HG03457 (cell line): ENCODE measurements at regions not wholly inside any gene's neighbourhood (a gene's known extent, or its start where the extent isn't known, plus 50 kb on each side); places are given as distances from the start of the nearest gene placed in this dataset.
"Not testable (repeated sequence)": the region's sequence is repeated elsewhere in the genome, so short reads cannot be mapped to it uniquely, and the experiment has no call there.

Experiments
- ATAC-seq: cut with Tn5 transposase; IDR thresholded peaks from one replicate; pipeline ENCODE4 v1.9.1; 2021; ENCODE audit warnings: moderate number of reproducible peaks; ENCODE audit not compliant: unreplicated experiment

GRCh38 chr22:22168941-22169867 lies 75.4 kb upstream of the VPREB1 start:
- ATAC-seq, result no peak

GRCh38 chr22:22168190-22168940 lies 76.2 kb upstream of the VPREB1 start:
- ATAC-seq, result no peak

- ATAC-seq, result no peak
These were observed 76.8 kb upstream of the VPREB1 start for GRCh38 chr22:22167791-22168189.

- no peak for ATAC-seq
These were observed 77.5 kb upstream of the VPREB1 start for GRCh38 chr22:22166941-22167713.

- no peak for ATAC-seq
These were observed 78.5 kb upstream of the VPREB1 start for GRCh38 chr22:22165936-22166710.

GRCh38 chr22:22164541-22165272 lies 79.9 kb upstream of the VPREB1 start:
- ATAC-seq, result no peak

GRCh38 chr22:22161924-22162851 lies 82.4 kb upstream of the VPREB1 start:
- no peak for ATAC-seq

GRCh38 chr22:22160768-22161167 lies 83.8 kb upstream of the VPREB1 start:
- ATAC-seq, result not testable (repeated sequence)

GRCh38 chr22:22159384-22159783 lies 85.2 kb upstream of the VPREB1 start:
- no peak for ATAC-seq

- no peak for ATAC-seq
These were observed 85.6 kb upstream of the VPREB1 start for GRCh38 chr22:22158965-22159364.

- ATAC-seq, result no peak
These were observed 86.3 kb upstream of the VPREB1 start for GRCh38 chr22:22158207-22158816.

GRCh38 chr22:22157348-22157725 lies 87.2 kb upstream of the VPREB1 start:
- no peak for ATAC-seq

GRCh38 chr22:22156716-22157347 lies 87.8 kb upstream of the VPREB1 start:
- no peak for ATAC-seq

- no peak for ATAC-seq
These were observed 88.3 kb upstream of the VPREB1 start for GRCh38 chr22:22156348-22156715.

- no peak for ATAC-seq
These were observed 89.0 kb upstream of the VPREB1 start for GRCh38 chr22:22155607-22156006.

- ATAC-seq, result no peak
These were observed 89.4 kb upstream of the VPREB1 start for GRCh38 chr22:22155146-22155545.

- no peak for ATAC-seq
These were observed 90.5 kb upstream of the VPREB1 start for GRCh38 chr22:22154040-22154439.

GRCh38 chr22:22151308-22151707 lies 93.3 kb upstream of the VPREB1 start:
- no peak for ATAC-seq
